ENCODE measurements at regions not wholly inside any gene's neighbourhood (a gene's known extent, or its start where the extent isn't known, plus 50 kb on each side); places are given as distances from the start of the nearest gene placed in this dataset.

GRCh38 chr12:27382924-27383323, 50.3 kb downstream of the BMAL2 start:
- ATAC-seq (no peak), DNase-seq (ENCODE audit: low read depth in 1 of 2, low spot score in 1 of 2) (no peak), FAIRE-seq (no peak)
- H3K4me1 ChIP-seq, result peaks cover 18% of the 10 kb centered on the region; the same call in 2 of the 3 replicates
- H3K9me3 ChIP-seq, result no peaks in the 10 kb centered on the region
- ChIA-PET CTCF (interaction anchor here (0.7 to 3.2 kb wide), 14 partner anchors 8 to 324 kb away, joined by 3 to 15 read pairs (median 4); no protein-coding TSS in a partner anchor), POLR2A (no interaction called here)
- no peak for TF ChIP-seq TP53 (CRISPR knock-in tag; IDR thresholded peaks at IDR 0.05)
- TF ChIP-seq E2F6 (IDR thresholded peaks at IDR 0.05; ENCODE audit: borderline replicate concordance, low read depth), result no peak
- no peak for TF ChIP-seq GATA3 (IDR thresholded peaks at IDR 0.05; ENCODE audit: borderline replicate concordance)
- TF ChIP-seq NPAS2 (CRISPR knock-in tag; IDR thresholded peaks at IDR 0.05; ENCODE audit: borderline replicate concordance), result no peak
- no peak for TF ChIP-seq CBX8 (IDR thresholded peaks at IDR 0.05)
- TF ChIP-seq JUN (IDR thresholded peaks at IDR 0.05), result no peak
- WGBS (ENCODE audit: missing lambda C conversion rate), result 90% methylated on average over 3 of the region's 3 CpGs
- no peak overlapping the region for H3K27ac ChIP-seq
- no peak overlapping the region for H3K4me2 ChIP-seq
- no peak overlapping the region for H3K4me3 ChIP-seq

GRCh38 chr12:27383429-27384260, 51.0 kb downstream of the BMAL2 start:
- Histone ChIP-seq H3K4me1 (peaks cover 18% of the 10 kb centered on the region; the same call in 2 of the 3 replicates), H3K9me3 (no peaks in the 10 kb centered on the region), H3K4me3 (no peak overlapping the region), H3K4me2 (0 out of 3 replicates have a peak overlapping the region, but pooled peaks have one; percentile 10), H3K27ac (peak overlapping the region in 1 of 2 experiments; percentile 45; a peak in 1 of 6 replicates)
- ChIA-PET CTCF (interaction anchor here (0.6 to 3.2 kb wide), 29 partner anchors 9 to 656 kb away, joined by 3 to 23 read pairs (median 4); no protein-coding TSS in a partner anchor), POLR2A (no interaction called here)
- DNase-seq (ENCODE audit: low read depth in 1 of 2, low spot score in 1 of 2) (peak; percentile 76 to 89), FAIRE-seq (no peak), ATAC-seq (peak; percentile 88 to 96)
- 60% methylated on average over 12 of the region's 12 CpGs for WGBS (ENCODE audit: missing lambda C conversion rate)
- TF ChIP-seq RAD21 (conservative IDR thresholded peaks at IDR 0.05 in 1 of 2, IDR thresholded peaks at IDR 0.05 in 1 of 2) (peak; percentile 73 to 76), FOSL2 (IDR thresholded peaks at IDR 0.05) (no peak), FOSL2 (CRISPR knock-in tag; IDR thresholded peaks at IDR 0.05) (peak; percentile 53), POLR2AphosphoS2 (conservative IDR thresholded peaks at IDR 0.05; ENCODE audit: low read length) (no peak), CTCF (IDR thresholded peaks at IDR 0.05) (peak; percentile 84), SMC3 (IDR thresholded peaks at IDR 0.05) (peak; percentile 73)

- H3K27ac ChIP-seq, result no peak overlapping the region
- TF ChIP-seq GATA3 (IDR thresholded peaks at IDR 0.05; ENCODE audit: borderline replicate concordance) (no peak), EHF (CRISPR knock-in tag; IDR thresholded peaks at IDR 0.05) (no peak), CTCF (IDR thresholded peaks at IDR 0.05) (peak; percentile 30; the same call in 2 of the 3 replicates), TFCP2L1 (CRISPR knock-in tag; IDR thresholded peaks at IDR 0.05) (no peak)
- POLR2A ChIA-PET, result no interaction called here
- CTCF ChIA-PET, result interaction anchor here (0.6 to 3.2 kb wide), 26 partner anchors 9 to 656 kb away, joined by 3 to 23 read pairs (median 4); no protein-coding TSS in a partner anchor
- FAIRE-seq (no peak), ATAC-seq (no peak), DNase-seq (ENCODE audit: low read depth in 1 of 2, low spot score in 1 of 2) (no peak)
- H3K4me2 ChIP-seq, result no peak overlapping the region
- H3K4me1 ChIP-seq, result peaks cover 18% of the 10 kb centered on the region; the same call in 2 of the 3 replicates
- H3K4me3 ChIP-seq, result no peak overlapping the region
- 90% methylated on average over 1 of the region's 1 CpG for WGBS (ENCODE audit: missing lambda C conversion rate)
- H3K9me3 ChIP-seq, result no peaks in the 10 kb centered on the region
Observed at GRCh38 chr12:27384261-27384590, 51.6 kb downstream of the BMAL2 start.
